Activated CD8-positive, alpha-beta memory T cell treated with anti-CD3 and anti-CD28 coated beads for 24 hours (primary cell): ENCODE measurements at regions not wholly inside any gene's neighbourhood (a gene's known extent, or its start where the extent isn't known, plus 50 kb on each side); places are given as distances from the start of the nearest gene placed in this dataset.
A peak's percentile ranks its signal among the peaks of the same experiment; 100 is the strongest.

Experiments
- DNase-seq: peaks from one replicate; pipeline ENCODE4 v3.0.0-alpha.2; 2020

GRCh38 chr20:40770564-40771307 lies 81.7 kb upstream of the MAFB start:
- DNase-seq, result peak; percentile 30

GRCh38 chr20:40771308-40771610 lies 82.2 kb upstream of the MAFB start:
- no peak for DNase-seq

GRCh38 chr20:40771848-40772511 lies 82.9 kb upstream of the MAFB start:
- no peak for DNase-seq

- no peak for DNase-seq
Measured at GRCh38 chr20:40773376-40773775, 84.3 kb upstream of the MAFB start.

- no peak for DNase-seq
Measured at GRCh38 chr20:40774252-40774651, 85.2 kb upstream of the MAFB start.

DNA sequence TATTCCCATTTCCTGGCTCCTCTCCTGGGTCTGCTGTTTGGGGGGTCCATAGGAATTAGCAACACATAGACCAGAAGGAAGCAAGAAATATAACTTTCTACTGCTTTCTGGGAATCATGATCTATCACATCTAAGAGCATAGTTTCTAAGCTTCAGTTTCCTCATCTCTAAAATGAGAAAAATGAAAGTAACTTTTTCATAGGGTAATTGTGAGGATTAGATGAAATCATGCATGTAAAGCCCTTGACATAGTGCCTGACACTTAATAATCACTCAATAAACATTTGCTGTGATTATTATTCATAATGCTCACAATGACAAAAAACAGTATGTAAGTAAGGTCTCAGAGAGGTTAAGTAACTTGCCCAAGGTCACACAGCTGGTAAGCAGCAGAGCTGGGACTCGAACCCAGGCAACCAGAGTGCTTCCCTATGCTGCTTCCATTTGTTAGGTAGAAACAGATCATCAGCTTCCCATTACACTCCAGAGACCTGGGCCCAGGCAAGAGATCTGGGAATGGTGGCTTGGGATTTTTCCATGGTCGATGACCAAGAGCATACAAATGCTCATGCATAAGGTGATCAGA lies 86.6 kb upstream of the MAFB start:
- no peak for DNase-seq

DNA sequence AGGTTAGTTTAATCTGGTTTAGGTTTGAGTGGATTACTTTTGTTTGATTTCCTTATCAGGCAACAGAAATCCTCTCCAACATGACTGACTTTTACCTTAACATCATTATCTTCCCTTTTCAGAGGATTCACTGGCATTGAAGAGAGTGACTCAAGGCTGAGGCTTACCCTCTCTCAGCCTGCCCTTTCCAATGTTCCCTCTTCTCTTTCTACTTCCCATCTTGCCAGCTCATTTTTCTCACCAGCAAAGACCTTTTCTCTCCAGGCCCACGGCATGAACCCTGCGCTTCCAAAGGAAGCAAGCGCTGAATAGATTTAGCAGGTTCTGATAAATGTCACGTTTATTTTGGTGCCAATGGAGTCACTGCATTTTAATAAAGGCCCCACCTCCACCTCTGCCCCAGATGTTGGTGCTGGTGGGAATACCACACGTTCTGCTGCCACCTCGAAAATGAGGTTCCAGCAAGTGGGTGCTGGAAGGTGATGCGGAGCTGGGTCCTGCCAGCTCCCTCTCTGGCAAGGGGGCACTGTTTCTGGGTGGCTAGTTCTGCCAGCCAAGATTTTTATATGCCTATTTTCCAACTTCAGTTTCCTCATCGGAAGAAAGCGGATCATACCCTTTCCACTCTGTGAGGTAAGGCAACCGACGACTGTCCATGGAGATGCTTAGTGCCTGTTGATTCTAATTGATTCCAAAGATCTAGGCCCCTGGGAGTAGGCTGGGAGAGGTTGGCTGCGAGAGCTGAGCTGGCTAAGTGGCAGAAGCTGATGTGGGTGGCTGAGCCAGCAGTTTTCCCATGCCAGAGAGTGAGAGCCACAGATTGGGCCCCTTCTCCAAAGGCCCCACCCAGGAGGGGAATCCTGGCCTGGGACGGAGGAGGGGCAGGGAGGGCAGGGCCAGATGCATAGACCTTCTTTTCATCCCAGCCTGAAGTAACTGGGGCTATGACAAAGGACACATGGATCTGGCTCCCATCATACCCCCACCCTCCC lies 87.7 kb upstream of the MAFB start:
- no peak for DNase-seq

GRCh38 chr20:40777653-40778052 lies 88.6 kb upstream of the MAFB start:
- DNase-seq, result no peak

DNA sequence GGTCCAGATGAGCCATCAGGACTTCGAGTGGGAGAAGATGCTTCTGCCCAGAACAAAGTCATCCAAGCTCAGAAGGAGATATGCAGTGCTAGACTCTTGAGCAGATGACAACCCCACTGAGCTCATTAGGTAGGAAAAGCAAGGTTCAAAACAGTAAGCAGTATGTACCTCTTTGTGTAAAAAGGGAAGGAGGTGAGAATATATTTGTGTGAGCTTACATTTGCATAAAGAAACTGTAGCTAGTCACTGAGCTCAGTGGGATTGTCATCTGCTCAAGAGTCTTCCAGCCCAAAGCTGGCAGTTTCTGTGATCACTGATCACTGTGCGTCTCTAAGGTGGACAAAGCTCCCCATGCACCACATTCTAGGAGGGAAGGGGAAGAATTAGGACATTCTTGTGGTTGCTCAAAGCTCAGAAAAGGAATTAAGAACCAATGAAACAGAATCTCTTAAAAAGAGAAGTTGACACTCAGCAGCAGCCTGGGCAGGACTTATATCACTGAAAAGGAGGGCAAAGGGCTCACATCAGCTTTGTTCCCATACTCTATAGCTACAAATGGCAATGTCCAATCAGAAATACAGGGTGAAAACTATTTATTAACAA lies 90.0 kb upstream of the MAFB start:
- no peak for DNase-seq

DNA sequence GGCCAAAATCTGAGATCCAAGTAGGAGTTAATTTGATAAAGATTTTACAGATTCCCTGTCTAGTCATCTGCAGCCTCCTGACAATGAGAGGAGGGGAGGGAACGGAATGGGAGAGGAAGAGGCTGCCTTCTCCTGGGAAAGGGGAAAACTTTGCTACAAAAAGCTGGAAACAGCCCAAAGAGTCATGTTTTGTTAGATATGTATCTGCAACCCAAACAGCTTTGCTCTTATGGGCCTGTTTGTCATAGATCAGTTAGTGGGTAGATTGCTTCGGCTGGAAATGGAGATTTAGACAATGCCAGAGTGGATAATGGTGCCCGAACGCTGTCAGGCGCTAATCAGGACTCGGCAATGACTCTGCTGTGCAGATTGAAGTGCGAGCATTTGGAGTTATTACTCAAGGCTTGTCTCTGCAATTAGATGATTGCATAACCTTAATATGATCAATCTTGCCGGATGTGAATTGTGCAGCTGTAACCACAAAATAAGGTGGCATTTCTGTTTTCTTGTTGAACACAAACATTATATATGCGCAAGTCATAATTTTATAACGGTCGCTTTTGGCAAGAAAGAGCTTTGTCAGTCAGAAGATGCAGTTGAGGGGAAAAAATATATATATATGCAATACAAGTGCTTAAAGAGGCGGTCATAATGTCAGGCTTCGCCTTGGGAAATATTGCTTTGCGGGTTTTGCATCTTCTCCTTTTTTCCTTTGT lies 92.4 kb upstream of the MAFB start:
- no peak for DNase-seq

DNA sequence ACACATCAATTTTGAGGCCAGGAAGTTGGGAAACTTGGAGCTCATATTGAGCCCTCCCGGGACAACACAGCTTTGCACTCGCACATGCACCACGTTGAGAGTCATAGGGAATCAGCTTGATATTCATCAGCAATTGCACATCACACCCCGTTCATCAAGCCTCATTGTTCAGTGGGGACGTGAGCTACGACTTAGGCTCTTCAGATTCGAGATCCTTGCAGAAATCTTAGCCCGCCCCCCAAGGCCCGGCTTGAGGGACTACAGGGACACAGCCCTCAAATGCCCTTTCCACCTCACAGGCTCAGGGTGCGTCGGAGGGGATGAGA lies 93.0 kb upstream of the MAFB start:
- DNase-seq, result no peak

DNA sequence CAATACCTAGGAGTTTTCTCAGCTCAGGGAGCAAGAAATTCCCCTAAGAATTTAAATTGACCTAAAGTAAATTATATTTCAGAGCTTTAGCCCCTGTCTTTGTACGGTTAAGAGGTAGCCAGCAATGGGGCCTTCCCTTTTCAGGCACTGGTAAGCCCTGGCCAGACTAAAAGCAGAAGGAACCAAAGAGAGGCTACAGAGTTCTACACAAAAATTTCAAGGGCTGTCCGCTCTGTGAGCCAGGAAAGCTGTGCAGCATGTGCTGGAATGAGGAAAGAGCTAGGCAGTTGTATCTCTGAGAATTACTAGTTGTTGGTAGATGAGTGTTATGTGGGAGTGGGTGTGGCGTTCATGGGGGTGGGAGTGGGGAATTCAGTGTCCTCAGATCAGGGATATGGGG lies 96.3 kb upstream of the MAFB start:
- DNase-seq, result no peak

DNA sequence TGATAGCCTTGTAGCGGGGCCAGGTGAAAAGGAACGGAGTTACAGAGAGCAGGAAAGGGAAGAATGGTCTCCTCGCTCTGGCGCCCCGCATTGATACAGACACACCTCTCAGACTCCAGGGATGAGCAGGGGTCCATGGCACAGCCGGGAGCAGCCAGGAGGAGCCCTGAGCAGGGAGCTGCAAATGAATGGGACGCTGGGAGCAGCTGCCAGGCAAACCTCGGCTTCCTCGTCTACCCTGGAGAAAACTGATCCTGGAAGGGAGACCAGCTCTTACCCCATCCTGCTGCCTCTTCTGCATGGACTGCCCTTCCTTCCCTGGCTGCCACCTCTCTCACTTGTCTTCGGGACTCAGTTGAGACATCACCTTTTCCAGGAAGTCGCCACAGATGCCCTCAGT lies 97.3 kb upstream of the MAFB start:
- no peak for DNase-seq

DNA sequence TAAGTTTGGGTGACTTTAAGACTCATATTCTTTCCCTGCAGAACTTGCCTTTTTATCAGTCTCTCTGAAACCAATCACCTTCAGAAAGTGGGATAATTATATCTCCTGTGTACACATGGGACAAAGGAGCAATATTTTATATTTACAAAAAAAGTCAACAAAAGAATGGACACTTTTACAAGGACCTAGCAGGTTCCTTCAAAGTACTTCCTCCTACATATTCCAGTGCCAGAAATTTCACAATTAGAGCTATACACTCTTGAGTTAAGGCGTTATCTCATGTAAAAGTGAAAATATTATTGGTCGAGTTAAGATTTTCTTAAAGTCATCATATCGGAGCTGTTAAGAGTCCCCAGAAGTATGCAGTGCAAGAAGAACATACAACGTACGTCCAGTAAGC lies 98.9 kb upstream of the MAFB start:
- DNase-seq, result no peak

DNA sequence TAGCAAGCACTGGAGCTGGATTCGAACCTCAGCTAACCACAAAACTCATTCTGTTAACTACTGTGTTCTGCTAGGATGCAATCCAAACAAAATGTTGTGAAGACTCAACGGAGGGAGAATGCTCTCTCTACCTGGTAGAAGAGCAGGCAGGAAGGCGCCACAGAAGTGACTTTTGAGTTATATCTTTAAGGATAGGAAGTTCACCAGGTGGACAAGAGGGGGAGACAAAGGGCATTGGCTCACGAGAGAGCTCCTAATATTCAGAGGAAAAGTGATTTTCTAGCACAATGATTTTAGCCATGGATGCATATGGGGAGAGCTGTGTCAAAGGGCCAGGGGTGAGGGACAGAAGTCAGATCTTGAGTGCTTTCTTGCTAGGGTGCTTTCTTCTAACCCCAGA lies 108.4 kb upstream of the MAFB start:
- DNase-seq, result peak; percentile 37

GRCh38 chr20:40798066-40798465 lies 109.0 kb upstream of the MAFB start:
- DNase-seq, result no peak

- no peak for DNase-seq
Measured at GRCh38 chr20:40802886-40803285, 113.8 kb upstream of the MAFB start.

DNA sequence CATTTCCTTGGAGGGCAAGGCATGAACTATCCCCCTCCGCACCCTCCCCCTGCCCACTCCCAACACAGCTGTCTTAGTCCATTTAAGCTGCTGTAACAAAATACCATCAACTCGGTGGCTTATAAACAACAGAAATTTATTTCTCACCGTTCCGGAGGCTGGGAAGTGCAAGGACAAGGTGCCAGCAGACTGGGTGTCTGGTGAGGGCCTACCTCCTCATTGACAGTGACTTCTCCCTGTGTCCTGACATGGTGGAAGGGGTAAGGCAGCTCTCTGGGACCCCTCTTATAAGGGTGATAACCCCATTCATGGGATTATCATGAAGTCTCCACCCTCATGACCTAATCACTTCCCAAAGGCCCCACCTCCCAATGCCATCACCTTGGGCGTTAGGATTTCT lies 114.3 kb upstream of the MAFB start:
- no peak for DNase-seq

DNA sequence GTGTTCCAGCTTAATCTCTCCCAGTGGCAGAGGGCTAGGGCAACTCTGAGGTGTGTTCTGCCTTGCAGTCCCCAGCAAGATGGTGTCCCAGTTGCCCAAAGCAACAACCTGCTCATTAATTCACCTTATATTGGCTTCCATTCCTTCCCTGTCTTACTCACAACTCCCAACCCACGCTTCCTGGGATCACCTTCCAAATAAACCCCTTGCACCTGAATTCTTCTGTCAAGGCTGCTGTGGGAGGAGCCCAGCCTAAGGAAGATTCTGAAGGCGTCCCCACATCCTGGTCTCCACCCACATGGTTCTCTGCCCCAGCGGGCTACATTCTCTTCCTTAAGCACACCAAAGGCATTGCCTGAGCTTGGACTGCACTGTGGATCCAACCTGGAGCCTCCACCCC lies 116.6 kb upstream of the MAFB start:
- DNase-seq, result peak; percentile 26

DNA sequence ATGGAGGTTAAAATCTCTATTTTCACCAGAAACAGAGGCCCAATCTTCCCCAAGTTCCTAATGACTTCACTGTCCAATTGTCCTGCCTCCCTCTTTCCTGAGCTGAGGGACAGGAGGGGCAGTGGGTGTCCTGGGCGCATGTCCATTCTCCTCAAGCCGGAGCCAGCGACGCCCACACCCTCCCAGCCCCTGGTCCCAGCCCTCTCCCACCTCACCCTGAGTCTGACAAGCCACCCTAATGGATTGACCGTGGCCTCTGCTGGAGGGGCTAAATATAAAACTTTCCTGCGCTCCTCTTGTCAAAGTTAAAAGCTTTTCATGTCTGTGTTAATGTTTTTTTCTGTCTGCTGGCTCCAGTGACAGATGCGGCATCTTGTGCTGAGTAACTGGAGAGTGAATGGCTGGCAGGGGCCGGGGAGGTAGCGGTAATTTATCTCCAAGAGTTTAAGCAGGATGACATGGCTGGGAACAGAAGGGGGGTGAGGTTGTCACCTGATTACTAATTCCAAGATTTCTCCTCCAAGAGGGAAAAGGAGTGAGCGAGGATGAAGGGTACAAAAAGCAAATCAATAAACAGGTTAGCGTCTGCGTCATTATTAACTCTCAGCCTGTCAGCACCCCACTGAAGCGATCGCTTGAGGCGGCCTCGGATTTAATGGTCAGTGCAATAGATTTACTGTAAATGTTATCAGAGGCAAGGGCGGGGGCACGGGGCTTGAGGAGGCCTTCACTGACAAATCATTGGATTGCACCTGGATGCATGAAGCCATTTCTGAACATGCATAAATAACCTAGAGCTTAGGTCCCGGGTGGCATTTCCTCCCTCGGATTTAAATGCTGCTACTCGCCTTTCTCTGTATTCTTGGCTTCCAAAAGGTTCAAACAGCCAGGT lies 118.1 kb upstream of the MAFB start:
- DNase-seq, result no peak

GRCh38 chr20:40807821-40808170 lies 118.8 kb upstream of the MAFB start:
- DNase-seq, result no peak

DNA sequence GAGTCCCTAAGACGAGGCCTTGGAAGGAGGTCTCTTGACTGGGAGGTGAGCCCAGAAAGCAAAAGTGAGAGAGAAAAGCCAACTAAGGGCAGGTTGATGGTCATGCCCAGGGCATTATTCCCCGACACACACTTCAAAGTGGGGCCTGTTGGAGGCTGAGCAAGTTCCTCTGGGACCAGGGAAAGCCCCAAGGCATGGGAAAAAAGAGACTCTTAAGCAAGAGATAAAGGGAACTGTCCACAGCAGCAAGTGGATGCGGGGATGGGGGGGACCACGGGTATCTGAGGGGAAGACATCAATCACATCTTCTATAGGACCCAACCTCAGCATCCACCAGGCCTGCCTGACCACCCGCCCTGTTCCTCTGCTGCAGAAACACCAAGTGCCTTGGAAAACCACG lies 119.9 kb upstream of the MAFB start:
- DNase-seq, result no peak
